HG03565 (cell line): ENCODE measurements at regions not wholly inside any gene's neighbourhood (a gene's known extent, or its start where the extent isn't known, plus 50 kb on each side); places are given as distances from the start of the nearest gene placed in this dataset.
"Not testable (repeated sequence)": the region's sequence is repeated elsewhere in the genome, so short reads cannot be mapped to it uniquely, and the experiment has no call there.

ENCODE experiments used
- ATAC-seq: cut with Tn5 transposase; IDR thresholded peaks from one replicate; pipeline ENCODE4 v1.9.1; 2021; ENCODE audit warnings: mild to moderate bottlenecking, moderate library complexity; ENCODE audit not compliant: unreplicated experiment

GRCh38 chr5:101783241-101784013, 512.7 kb downstream of the SLCO4C1 start:
- no peak for ATAC-seq

GRCh38 chr5:101782352-101783103, 513.6 kb downstream of the SLCO4C1 start:
- ATAC-seq: no peak

- ATAC-seq: no peak
Measured at GRCh38 chr5:101751105-101751504, 545.0 kb downstream of the SLCO4C1 start.

GRCh38 chr5:101743000-101743399, 553.1 kb downstream of the SLCO4C1 start:
- not testable (repeated sequence) for ATAC-seq

- ATAC-seq: no peak
Measured at GRCh38 chr5:101728933-101729332, 567.2 kb downstream of the SLCO4C1 start.

GRCh38 chr5:101721543-101721942, 574.5 kb downstream of the SLCO4C1 start:
- no peak for ATAC-seq

- ATAC-seq: no peak
Measured at GRCh38 chr5:101720033-101720432, 576.1 kb downstream of the SLCO4C1 start.

- no peak for ATAC-seq
Measured at GRCh38 chr5:101717721-101718120, 578.4 kb downstream of the SLCO4C1 start.

GRCh38 chr5:101716941-101717340, 579.1 kb downstream of the SLCO4C1 start:
- no peak for ATAC-seq

GRCh38 chr5:101715790-101716189, 580.3 kb downstream of the SLCO4C1 start:
- not testable (repeated sequence) for ATAC-seq

GRCh38 chr5:101689306-101689705, 606.8 kb downstream of the SLCO4C1 start:
- ATAC-seq: no peak

GRCh38 chr5:101688156-101688555, 607.9 kb downstream of the SLCO4C1 start:
- no peak for ATAC-seq

GRCh38 chr5:101687349-101687985, 608.6 kb downstream of the SLCO4C1 start:
- ATAC-seq: no peak

GRCh38 chr5:101686536-101687157, 609.4 kb downstream of the SLCO4C1 start:
- ATAC-seq: no peak

- ATAC-seq: no peak
Measured at GRCh38 chr5:101679816-101680215, 616.3 kb downstream of the SLCO4C1 start.

- peak; percentile 81 for ATAC-seq
Measured at GRCh38 chr5:101678481-101679193, 617.4 kb downstream of the SLCO4C1 start.

GRCh38 chr5:101677961-101678360, 618.1 kb downstream of the SLCO4C1 start:
- no peak for ATAC-seq

- no peak for ATAC-seq
Measured at GRCh38 chr5:101676646-101677045, 619.4 kb downstream of the SLCO4C1 start.

GRCh38 chr5:101675510-101676219, 620.4 kb downstream of the SLCO4C1 start:
- ATAC-seq: no peak

- ATAC-seq: no peak
Measured at GRCh38 chr5:101673120-101673519, 623.0 kb downstream of the SLCO4C1 start.
